Brain microvascular endothelial cell (primary cell): ENCODE measurements at regions not wholly inside any gene's neighbourhood (a gene's known extent, or its start where the extent isn't known, plus 50 kb on each side); places are given as distances from the start of the nearest gene placed in this dataset.

Source experiments
- DNase-seq: peaks from one replicate; pipeline ENCODE4 v3.0.0-alpha.2; 2020
- H3K27ac ChIP-seq: fragments of 250-450 bp; sonication (Bioruptor Pico); 2 replicates; pipeline ENCODE4 v1.5.1; 2020; ENCODE audit warnings: mild to moderate bottlenecking, moderate library complexity
- H3K27me3 ChIP-seq: fragments of 250-450 bp; sonication (Bioruptor Pico); replicated peaks from 2 replicates; pipeline ENCODE4 v1.5.1; 2020; ENCODE audit warnings: mild to moderate bottlenecking
- H3K36me3 ChIP-seq: fragments of 250-450 bp; sonication (Bioruptor Pico); replicated peaks from 2 replicates; pipeline ENCODE4 v1.5.1; 2020; ENCODE audit warnings: mild to moderate bottlenecking
- H3K4me3 ChIP-seq: 2 replicates; pipeline ENCODE4 v1.5.1; 2011; ENCODE audit warnings: low read depth, mild to moderate bottlenecking, control low read depth, low read length, moderate library complexity
- in situ Hi-C: cut with HindIII; loops from 2 replicates; pipeline ENCODE4 v1.10.0; 2017; ENCODE audit warnings: low sequenced_read_pairs, low pct_ligation_motif_present
- TF ChIP-seq, protein P1 (sequence below): IDR thresholded peaks from 2 replicates; pipeline ENCODE4 v1.5.1; 2011; ENCODE audit warnings: low read depth, mild to moderate bottlenecking, moderate library complexity, low read length, control low read depth, inconsistent platforms; ENCODE audit errors: missing control alignments

- no peaks in the 10 kb centered on the region for H3K36me3 ChIP-seq
- no peak overlapping the region for H3K27ac ChIP-seq
- no peak overlapping the region for H3K4me3 ChIP-seq
- TF ChIP-seq, protein P1, sequence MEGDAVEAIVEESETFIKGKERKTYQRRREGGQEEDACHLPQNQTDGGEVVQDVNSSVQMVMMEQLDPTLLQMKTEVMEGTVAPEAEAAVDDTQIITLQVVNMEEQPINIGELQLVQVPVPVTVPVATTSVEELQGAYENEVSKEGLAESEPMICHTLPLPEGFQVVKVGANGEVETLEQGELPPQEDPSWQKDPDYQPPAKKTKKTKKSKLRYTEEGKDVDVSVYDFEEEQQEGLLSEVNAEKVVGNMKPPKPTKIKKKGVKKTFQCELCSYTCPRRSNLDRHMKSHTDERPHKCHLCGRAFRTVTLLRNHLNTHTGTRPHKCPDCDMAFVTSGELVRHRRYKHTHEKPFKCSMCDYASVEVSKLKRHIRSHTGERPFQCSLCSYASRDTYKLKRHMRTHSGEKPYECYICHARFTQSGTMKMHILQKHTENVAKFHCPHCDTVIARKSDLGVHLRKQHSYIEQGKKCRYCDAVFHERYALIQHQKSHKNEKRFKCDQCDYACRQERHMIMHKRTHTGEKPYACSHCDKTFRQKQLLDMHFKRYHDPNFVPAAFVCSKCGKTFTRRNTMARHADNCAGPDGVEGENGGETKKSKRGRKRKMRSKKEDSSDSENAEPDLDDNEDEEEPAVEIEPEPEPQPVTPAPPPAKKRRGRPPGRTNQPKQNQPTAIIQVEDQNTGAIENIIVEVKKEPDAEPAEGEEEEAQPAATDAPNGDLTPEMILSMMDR: no peak
- no peak for DNase-seq
- no peaks in the 10 kb centered on the region for H3K27me3 ChIP-seq
- in situ Hi-C loops: no loop called here
These were observed 59.4 kb upstream of the LRRC8B start for GRCh38 chr1:89465201-89465600.

DNA sequence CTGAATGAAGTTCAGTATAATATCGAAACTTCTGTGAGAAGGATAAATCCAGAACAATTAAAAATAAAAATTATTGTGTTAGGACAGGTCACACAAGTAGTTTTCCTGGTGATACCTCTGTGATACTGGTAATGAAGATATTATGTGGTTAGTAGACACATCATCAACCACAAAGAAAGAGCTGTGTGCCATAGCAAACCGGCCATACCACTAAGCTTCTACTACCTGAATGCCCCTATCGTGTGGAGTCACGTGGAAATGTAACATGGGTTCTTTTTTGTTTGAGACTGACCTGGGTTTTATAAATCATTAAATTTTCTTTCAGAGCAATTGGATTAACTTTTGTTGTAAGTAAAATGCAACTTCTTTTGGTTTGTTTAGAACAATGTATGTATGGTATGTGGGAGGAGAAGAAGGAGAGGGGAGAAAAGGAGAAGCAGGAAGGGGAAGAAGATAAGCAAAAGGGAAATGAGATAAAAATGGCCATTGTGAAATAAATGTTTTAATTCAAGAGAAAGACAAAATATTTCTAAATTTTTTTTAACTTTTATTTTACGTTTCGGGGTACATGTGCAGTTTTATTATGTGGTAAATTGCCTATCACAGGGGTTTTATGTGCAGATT lies 58.2 kb upstream of the LRRC8B start:
- Histone ChIP-seq H3K36me3 (no peaks in the 10 kb centered on the region), H3K27me3 (no peaks in the 10 kb centered on the region), H3K27ac (no peak overlapping the region), H3K4me3 (no peak overlapping the region)
- in situ Hi-C loops: no loop called here
- TF ChIP-seq, protein P1: no peak
- DNase-seq: no peak

- H3K36me3 ChIP-seq: no peaks in the 10 kb centered on the region
- no peaks in the 10 kb centered on the region for H3K27me3 ChIP-seq
- H3K27ac ChIP-seq: no peak overlapping the region
- no peak for DNase-seq
- in situ Hi-C loops: no loop called here
- H3K4me3 ChIP-seq: no peak overlapping the region
- TF ChIP-seq, protein P1: no peak
These were observed 52.4 kb upstream of the LRRC8B start for GRCh38 chr1:89472253-89472652.

DNA sequence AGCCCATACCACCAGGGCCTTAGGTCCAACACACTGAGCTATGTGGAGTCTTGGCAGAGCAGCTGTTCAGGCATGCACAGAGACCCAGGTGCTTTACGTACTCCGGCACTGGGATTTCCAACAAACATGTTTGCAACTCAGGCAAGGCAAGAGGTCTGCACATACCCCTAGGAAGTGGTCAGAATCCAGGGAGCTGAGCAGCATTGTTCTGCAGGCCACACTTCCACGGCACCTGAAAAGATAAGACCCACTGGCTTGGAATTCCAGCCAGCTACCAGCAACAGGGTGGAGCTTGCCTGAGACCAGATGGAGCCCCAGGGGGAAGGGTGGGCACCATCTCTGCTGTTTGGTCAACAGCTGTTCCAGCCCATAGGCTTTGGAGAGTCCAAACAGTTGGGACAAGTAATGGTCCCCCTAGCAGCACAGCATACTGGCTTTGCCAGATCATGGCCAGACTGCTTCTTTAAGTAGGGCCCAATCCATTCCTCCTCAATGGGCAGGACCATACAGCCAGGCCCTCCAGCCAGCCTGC lies 51.7 kb upstream of the LRRC8B start:
- in situ Hi-C loops: no loop called here
- H3K4me3 ChIP-seq: no peak overlapping the region
- no peaks in the 10 kb centered on the region for H3K36me3 ChIP-seq
- H3K27me3 ChIP-seq: no peaks in the 10 kb centered on the region
- TF ChIP-seq, protein P1: no peak
- DNase-seq: no peak
- no peak overlapping the region for H3K27ac ChIP-seq
